Calu3 (cell line): ENCODE measurements at regions not wholly inside any gene's neighbourhood (a gene's known extent, or its start where the extent isn't known, plus 50 kb on each side); places are given as distances from the start of the nearest gene placed in this dataset.

Source experiments
- BruUV-seq: library from RNA; stranded (reverse); fragments of 400-500 nt; replicated peaks from 2 replicates; lab custom pipeline; 2021; lab: Mats Ljungman, UMichigan
- CTCF ChIA-PET: fragments of 300-600 bp; sonication (Branson Sonifier 250); formaldehyde crosslinking; loops from one replicate; lab custom pipeline; 2022; ENCODE audit warnings: antibody characterized with exemption; lab: Charles Lee
- DNase-seq: peaks from one replicate; pipeline ENCODE4 v3.0.0; 2022
- H3K27ac Mint-ChIP-seq: one replicate; pipeline ENCODE4 v1.8.0; 2022; ENCODE audit warnings: mixed read lengths; ENCODE audit not compliant: unreplicated experiment
- H3K27me3 Mint-ChIP-seq: one replicate; pipeline ENCODE4 v1.8.0; 2022; ENCODE audit warnings: mixed read lengths; ENCODE audit not compliant: unreplicated experiment
- H3K36me3 Mint-ChIP-seq: one replicate; pipeline ENCODE4 v1.8.0; 2022; ENCODE audit warnings: mild to moderate bottlenecking, moderate library complexity, mixed read lengths; ENCODE audit not compliant: insufficient read depth, unreplicated experiment
- H3K4me1 Mint-ChIP-seq: one replicate; pipeline ENCODE4 v1.8.0; 2022; ENCODE audit warnings: mild to moderate bottlenecking, low read depth, mixed read lengths; ENCODE audit not compliant: unreplicated experiment
- H3K4me3 Mint-ChIP-seq: one replicate; pipeline ENCODE4 v1.8.0; 2022; ENCODE audit warnings: mild to moderate bottlenecking, low read depth, moderate library complexity, mixed read lengths; ENCODE audit not compliant: unreplicated experiment
- H3K9me3 Mint-ChIP-seq: one replicate; pipeline ENCODE4 v1.8.0; 2022; ENCODE audit warnings: low read depth, mixed read lengths; ENCODE audit not compliant: unreplicated experiment
- CTCF ChIP-seq: fragments of 200-600 bp; IDR thresholded peaks from one replicate; pipeline ENCODE4 v1.8.0; 2022; ENCODE audit warnings: antibody characterized with exemption; ENCODE audit not compliant: unreplicated experiment
- intact Hi-C: fragments of 100-400 bp; cut with micrococcal nuclease; formaldehyde crosslinking; loops from one replicate; pipeline ENCODE4 v1.10.0; 2022; ENCODE audit not compliant: unreplicated experiment

DNA sequence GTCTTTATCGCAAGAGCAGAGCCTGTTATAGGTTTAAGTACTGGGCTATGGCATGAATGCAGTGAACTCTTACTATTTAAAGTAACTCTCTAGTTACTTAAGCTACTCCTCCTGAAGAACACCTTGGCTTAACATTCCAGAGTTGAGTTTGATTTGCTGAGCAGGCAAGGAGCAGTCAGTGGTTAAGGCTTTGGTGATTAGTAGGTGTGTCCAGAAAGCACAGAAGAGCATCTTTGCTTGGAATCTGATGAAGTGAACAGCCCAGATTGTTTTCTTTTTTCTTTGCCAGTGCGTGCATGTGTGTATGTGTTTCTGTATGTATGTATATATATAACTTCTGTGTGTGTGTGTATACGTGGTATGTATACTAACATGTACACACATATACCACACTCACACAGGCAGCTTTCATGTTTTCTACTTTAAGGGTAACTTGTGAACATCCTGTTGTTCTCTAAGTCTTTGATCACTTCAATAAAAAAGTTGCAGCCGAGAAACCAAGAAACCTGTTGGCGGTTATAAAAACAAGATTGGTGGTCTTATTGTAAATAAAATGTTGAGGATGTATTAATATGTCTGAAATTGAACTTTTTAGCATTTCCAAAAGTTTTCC, 56.2 kb upstream of the TULP4 start:
- no peak overlapping the region for H3K27ac Mint-ChIP-seq
- no peaks in the 10 kb centered on the region for H3K4me1 Mint-ChIP-seq
- DNase-seq, result no peak
- intact Hi-C loops, result no loop called here
- H3K4me3 Mint-ChIP-seq, result no peak overlapping the region
- no peaks in the 10 kb centered on the region for H3K36me3 Mint-ChIP-seq
- CTCF ChIA-PET, result no interaction called here
- no peaks in the 10 kb centered on the region for H3K9me3 Mint-ChIP-seq
- no peak for TF ChIP-seq CTCF
- no peaks in the 10 kb centered on the region for H3K27me3 Mint-ChIP-seq
- BruUV-seq, result no TSS peak

GRCh38 chr6:158256746-158257424, 55.4 kb upstream of the TULP4 start:
- H3K4me3 Mint-ChIP-seq, result no peak overlapping the region
- no peaks in the 10 kb centered on the region for H3K9me3 Mint-ChIP-seq
- DNase-seq, result no peak
- intact Hi-C loops, result no loop called here
- H3K27me3 Mint-ChIP-seq, result no peaks in the 10 kb centered on the region
- H3K27ac Mint-ChIP-seq, result no peak overlapping the region
- no peak for TF ChIP-seq CTCF
- BruUV-seq, result no TSS peak
- no peaks in the 10 kb centered on the region for H3K36me3 Mint-ChIP-seq
- H3K4me1 Mint-ChIP-seq, result no peaks in the 10 kb centered on the region
- CTCF ChIA-PET, result no interaction called here

- TF ChIP-seq CTCF, result no peak
- Mint-ChIP-seq H3K9me3 (no peaks in the 10 kb centered on the region), H3K36me3 (no peaks in the 10 kb centered on the region), H3K27me3 (no peaks in the 10 kb centered on the region), H3K27ac (no peak overlapping the region), H3K4me1 (no peaks in the 10 kb centered on the region), H3K4me3 (no peak overlapping the region)
- CTCF ChIA-PET, result no interaction called here
- no TSS peak for BruUV-seq
- intact Hi-C loops, result no loop called here
- no peak for DNase-seq
These were observed 54.9 kb upstream of the TULP4 start for GRCh38 chr6:158257425-158257759.

DNA sequence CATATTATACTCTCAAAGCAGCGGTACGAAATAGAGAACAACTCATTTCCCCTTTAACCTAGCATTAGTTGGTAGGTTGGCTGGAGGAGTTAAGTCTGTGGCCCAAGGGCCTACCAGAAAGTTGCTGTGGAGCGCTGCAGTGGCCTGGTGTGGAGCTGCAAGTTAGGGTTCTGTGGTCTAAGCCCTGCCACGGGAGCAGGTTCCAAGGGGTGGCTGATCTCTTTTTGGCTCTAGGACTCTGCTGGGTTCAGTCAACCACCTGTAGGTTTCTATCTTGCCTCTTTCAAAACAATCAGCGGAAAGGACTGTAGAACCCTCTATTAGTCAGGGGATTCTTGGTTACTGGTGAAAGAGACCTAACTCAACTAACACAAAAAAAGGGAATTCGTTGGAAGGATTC, 54.5 kb upstream of the TULP4 start:
- CTCF ChIA-PET, result no interaction called here
- Mint-ChIP-seq H3K4me1 (no peaks in the 10 kb centered on the region), H3K9me3 (no peaks in the 10 kb centered on the region)

More for the DNA sequence above, 54.5 kb upstream of the TULP4 start:
- no peaks in the 10 kb centered on the region for H3K27me3 Mint-ChIP-seq
- H3K4me3 Mint-ChIP-seq, result no peak overlapping the region
- no peak overlapping the region for H3K27ac Mint-ChIP-seq
- DNase-seq, result no peak
- TF ChIP-seq CTCF, result no peak
- H3K36me3 Mint-ChIP-seq, result no peaks in the 10 kb centered on the region
- intact Hi-C loops, result no loop called here
- no TSS peak for BruUV-seq
